Fibroblast of pulmonary artery (primary cell): ENCODE measurements at regions not wholly inside any gene's neighbourhood (a gene's known extent, or its start where the extent isn't known, plus 50 kb on each side); places are given as distances from the start of the nearest gene placed in this dataset.

Experiments
- DNase-seq: peaks from one replicate; pipeline ENCODE4 v3.0.0-alpha.2; 2010; ENCODE audit warnings: low read depth
- H3K4me3 ChIP-seq: replicated peaks from 2 replicates; pipeline ENCODE4 v1.5.1; 2011; ENCODE audit warnings: low read depth, mild to moderate bottlenecking, control low read depth, low read length, moderate library complexity
- CTCF ChIP-seq: IDR thresholded peaks from 2 replicates; pipeline ENCODE4 v1.5.1; 2011; ENCODE audit warnings: mild to moderate bottlenecking, control low read depth, low read length, inconsistent platforms; ENCODE audit errors: missing control alignments

- no peak overlapping the region for H3K4me3 ChIP-seq
- no peak for TF ChIP-seq CTCF
- peak; percentile 61 for DNase-seq
Measured at GRCh38 chr15:37837276-37837675, 97.2 kb upstream of the TMCO5A start.

GRCh38 chr15:37847776-37848175 is 86.7 kb upstream of the TMCO5A start:
- no peak for DNase-seq
- TF ChIP-seq CTCF = no peak
- H3K4me3 ChIP-seq = no peak overlapping the region

- no peak for TF ChIP-seq CTCF
- H3K4me3 ChIP-seq = no peak overlapping the region
- DNase-seq = no peak
Measured at GRCh38 chr15:37856109-37856508, 78.3 kb upstream of the TMCO5A start.

- DNase-seq = no peak
- no peak for TF ChIP-seq CTCF
- H3K4me3 ChIP-seq = no peak overlapping the region
Measured at GRCh38 chr15:37860896-37861295, 73.5 kb upstream of the TMCO5A start.

GRCh38 chr15:37865687-37866086 is 68.8 kb upstream of the TMCO5A start:
- no peak overlapping the region for H3K4me3 ChIP-seq
- TF ChIP-seq CTCF = no peak
- DNase-seq = no peak

- TF ChIP-seq CTCF = no peak
- no peak overlapping the region for H3K4me3 ChIP-seq
- DNase-seq = no peak
Measured at GRCh38 chr15:37870711-37871110, 63.7 kb upstream of the TMCO5A start.

GRCh38 chr15:37872661-37873060 is 61.8 kb upstream of the TMCO5A start:
- H3K4me3 ChIP-seq = no peak overlapping the region
- no peak for TF ChIP-seq CTCF
- DNase-seq = no peak
